Ishikawa (cell line): ENCODE measurements at regions not wholly inside any gene's neighbourhood (a gene's known extent, or its start where the extent isn't known, plus 50 kb on each side); places are given as distances from the start of the nearest gene placed in this dataset.

Experiments
- CEBPB ChIP-seq: IDR thresholded peaks from 2 replicates; pipeline ENCODE4 v1.6.1; 2012
- CREB1 ChIP-seq: IDR thresholded peaks from 2 replicates; pipeline ENCODE4 v1.6.1; 2012; ENCODE audit warnings: low read depth
- EGR1 ChIP-seq: IDR thresholded peaks from 2 replicates; pipeline ENCODE4 v1.6.1; 2012
- EP300 ChIP-seq: IDR thresholded peaks from 2 replicates; pipeline ENCODE4 v1.6.1; 2012; ENCODE audit warnings: borderline replicate concordance
- FOXM1 ChIP-seq: IDR thresholded peaks from 2 replicates; pipeline ENCODE4 v1.6.1; 2012; ENCODE audit warnings: low read depth, borderline replicate concordance
- NFIC ChIP-seq: IDR thresholded peaks from 2 replicates; pipeline ENCODE4 v1.6.1; 2012
- RAD21 ChIP-seq: IDR thresholded peaks from 2 replicates; pipeline ENCODE4 v1.6.1; 2012; ENCODE audit warnings: low read depth
- TAF1 ChIP-seq: IDR thresholded peaks from 2 replicates; pipeline ENCODE4 v1.6.1; 2012; ENCODE audit warnings: low read depth, mild to moderate bottlenecking
- TCF12 ChIP-seq: IDR thresholded peaks from 2 replicates; pipeline ENCODE4 v1.6.1; 2012; ENCODE audit warnings: low read depth
- TEAD4 ChIP-seq: IDR thresholded peaks from 2 replicates; pipeline ENCODE4 v1.6.1; 2012
- YY1 ChIP-seq: IDR thresholded peaks from 2 replicates; pipeline ENCODE4 v1.6.1; 2012; ENCODE audit warnings: low read depth
- ZBTB7A ChIP-seq: IDR thresholded peaks from 2 replicates; pipeline ENCODE4 v1.6.1; 2012; ENCODE audit warnings: low read depth
- TF ChIP-seq, protein P1 (sequence below): IDR thresholded peaks from 2 replicates; pipeline ENCODE4 v1.6.1; 2012
- TF ChIP-seq, protein P2 (sequence below): IDR thresholded peaks from 2 replicates; pipeline ENCODE4 v1.6.1; 2012; ENCODE audit warnings: low read depth, mild to moderate bottlenecking
- TF ChIP-seq, protein P3 (sequence below): IDR thresholded peaks from 2 replicates; pipeline ENCODE4 v1.6.1; 2012

DNA sequence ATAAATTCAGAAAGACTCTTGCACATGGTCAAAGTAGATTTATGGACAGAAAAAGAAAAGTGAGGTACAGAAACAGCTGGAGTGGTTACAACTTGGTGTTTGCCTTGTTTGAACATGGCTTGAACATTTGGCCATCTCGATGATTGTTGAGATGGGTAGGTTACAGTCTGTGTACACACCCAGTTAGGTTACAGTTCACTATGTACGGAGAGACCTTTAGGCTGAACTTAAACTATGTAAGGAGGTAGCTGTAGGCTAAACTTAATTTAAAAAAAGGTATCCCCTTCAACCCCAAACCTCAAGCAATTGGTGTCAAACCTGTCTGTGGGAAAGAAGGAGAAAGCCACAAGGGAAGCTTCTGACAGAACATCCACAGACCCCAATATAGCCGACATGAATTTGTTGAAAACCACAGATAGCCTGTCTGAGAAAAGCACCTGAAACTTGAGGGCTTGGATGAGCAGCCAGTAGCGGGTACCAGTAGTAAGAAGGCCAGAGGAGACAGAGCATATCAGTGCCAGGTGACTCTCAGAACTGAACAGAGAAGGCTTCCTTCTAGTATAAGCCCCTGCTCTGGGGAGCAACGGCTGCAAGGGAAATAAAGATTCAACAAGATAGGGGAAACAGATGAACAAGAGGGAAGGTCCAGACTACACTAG lies 247.9 kb upstream of the GALNTL6 start:
- no peak for TF ChIP-seq TCF12
- no peak for TF ChIP-seq CEBPB
- TF ChIP-seq, protein P1, sequence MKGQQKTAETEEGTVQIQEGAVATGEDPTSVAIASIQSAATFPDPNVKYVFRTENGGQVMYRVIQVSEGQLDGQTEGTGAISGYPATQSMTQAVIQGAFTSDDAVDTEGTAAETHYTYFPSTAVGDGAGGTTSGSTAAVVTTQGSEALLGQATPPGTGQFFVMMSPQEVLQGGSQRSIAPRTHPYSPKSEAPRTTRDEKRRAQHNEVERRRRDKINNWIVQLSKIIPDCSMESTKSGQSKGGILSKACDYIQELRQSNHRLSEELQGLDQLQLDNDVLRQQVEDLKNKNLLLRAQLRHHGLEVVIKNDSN = no peak
- TF ChIP-seq EP300 = no peak
- TF ChIP-seq TAF1 = no peak
- no peak for TF ChIP-seq FOXM1
- TF ChIP-seq NFIC = no peak
- TF ChIP-seq EGR1 = no peak
- no peak for TF ChIP-seq RAD21
- TF ChIP-seq YY1 = no peak
- TF ChIP-seq, protein P2, sequence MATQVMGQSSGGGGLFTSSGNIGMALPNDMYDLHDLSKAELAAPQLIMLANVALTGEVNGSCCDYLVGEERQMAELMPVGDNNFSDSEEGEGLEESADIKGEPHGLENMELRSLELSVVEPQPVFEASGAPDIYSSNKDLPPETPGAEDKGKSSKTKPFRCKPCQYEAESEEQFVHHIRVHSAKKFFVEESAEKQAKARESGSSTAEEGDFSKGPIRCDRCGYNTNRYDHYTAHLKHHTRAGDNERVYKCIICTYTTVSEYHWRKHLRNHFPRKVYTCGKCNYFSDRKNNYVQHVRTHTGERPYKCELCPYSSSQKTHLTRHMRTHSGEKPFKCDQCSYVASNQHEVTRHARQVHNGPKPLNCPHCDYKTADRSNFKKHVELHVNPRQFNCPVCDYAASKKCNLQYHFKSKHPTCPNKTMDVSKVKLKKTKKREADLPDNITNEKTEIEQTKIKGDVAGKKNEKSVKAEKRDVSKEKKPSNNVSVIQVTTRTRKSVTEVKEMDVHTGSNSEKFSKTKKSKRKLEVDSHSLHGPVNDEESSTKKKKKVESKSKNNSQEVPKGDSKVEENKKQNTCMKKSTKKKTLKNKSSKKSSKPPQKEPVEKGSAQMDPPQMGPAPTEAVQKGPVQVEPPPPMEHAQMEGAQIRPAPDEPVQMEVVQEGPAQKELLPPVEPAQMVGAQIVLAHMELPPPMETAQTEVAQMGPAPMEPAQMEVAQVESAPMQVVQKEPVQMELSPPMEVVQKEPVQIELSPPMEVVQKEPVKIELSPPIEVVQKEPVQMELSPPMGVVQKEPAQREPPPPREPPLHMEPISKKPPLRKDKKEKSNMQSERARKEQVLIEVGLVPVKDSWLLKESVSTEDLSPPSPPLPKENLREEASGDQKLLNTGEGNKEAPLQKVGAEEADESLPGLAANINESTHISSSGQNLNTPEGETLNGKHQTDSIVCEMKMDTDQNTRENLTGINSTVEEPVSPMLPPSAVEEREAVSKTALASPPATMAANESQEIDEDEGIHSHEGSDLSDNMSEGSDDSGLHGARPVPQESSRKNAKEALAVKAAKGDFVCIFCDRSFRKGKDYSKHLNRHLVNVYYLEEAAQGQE = no peak
- no peak for TF ChIP-seq ZBTB7A
- no peak for TF ChIP-seq CREB1

GRCh38 chr4:171561419-171561818 lies 251.8 kb upstream of the GALNTL6 start:
- TF ChIP-seq TCF12 = no peak
- TF ChIP-seq RAD21 = no peak
- no peak for TF ChIP-seq EGR1
- no peak for TF ChIP-seq EP300
- no peak for TF ChIP-seq TAF1
- TF ChIP-seq CREB1 = no peak
- TF ChIP-seq, protein P2 = no peak
- TF ChIP-seq TEAD4 = no peak
- no peak for TF ChIP-seq CEBPB
- no peak for TF ChIP-seq FOXM1
- TF ChIP-seq, protein P3, sequence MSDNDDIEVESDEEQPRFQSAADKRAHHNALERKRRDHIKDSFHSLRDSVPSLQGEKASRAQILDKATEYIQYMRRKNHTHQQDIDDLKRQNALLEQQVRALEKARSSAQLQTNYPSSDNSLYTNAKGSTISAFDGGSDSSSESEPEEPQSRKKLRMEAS = no peak
- TF ChIP-seq NFIC = no peak
- TF ChIP-seq YY1 = no peak

- TF ChIP-seq YY1 (no peak), TCF12 (no peak), NFIC (no peak), EGR1 (no peak), TAF1 (no peak), CEBPB (no peak), CREB1 (no peak), ZBTB7A (no peak), EP300 (no peak), TEAD4 (no peak), FOXM1 (no peak), RAD21 (no peak)
- TF ChIP-seq, protein P3 = no peak
- TF ChIP-seq, protein P2 = no peak
- TF ChIP-seq, protein P1 = no peak
Observed at GRCh38 chr4:171553961-171554360, 259.2 kb upstream of the GALNTL6 start.

DNA sequence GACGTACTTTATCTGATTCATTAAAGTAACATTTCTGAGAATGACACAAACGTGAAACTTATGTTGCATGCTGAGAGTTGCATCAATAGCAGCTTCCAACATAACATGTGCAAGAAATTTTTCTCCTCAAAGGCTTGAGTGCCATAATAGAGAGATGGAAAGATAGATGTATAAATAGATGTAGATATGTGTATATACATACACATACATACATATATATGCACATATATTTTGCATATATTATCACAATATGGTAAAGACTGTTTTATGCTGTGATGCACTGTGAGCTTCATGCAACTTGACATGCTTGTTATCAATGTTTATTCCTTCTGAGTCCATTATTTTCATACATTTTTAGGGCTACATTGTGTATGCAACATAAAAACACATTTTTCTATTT lies 270.6 kb upstream of the GALNTL6 start:
- TF ChIP-seq, protein P3 = no peak
- no peak for TF ChIP-seq RAD21
